Vagina (tissue), 2 donors: ENCODE measurements at regions not wholly inside any gene's neighbourhood (a gene's known extent, or its start where the extent isn't known, plus 50 kb on each side); places are given as distances from the start of the nearest gene placed in this dataset.

ENCODE experiments used
- CTCF ChIP-seq, 3 experiments: fragments of 450-650 bp in 2 of 3; fragments of 200-600 bp in 1 of 3; sonication (generic) in 1 of 3; IDR thresholded peaks; one replicate each; pipeline ENCODE4 v1.5.1; 2017 to 2019; ENCODE audit warnings: antibody characterized with exemption in 3 of 3, mild to moderate bottlenecking in 2 of 3, moderate library complexity in 2 of 3
- POLR2A ChIP-seq, 2 donors: fragments of 450-650 bp; IDR thresholded peaks; one replicate each; pipeline ENCODE4 v1.6.1; 2017; ENCODE audit warnings: antibody characterized with exemption in 2 of 2, mild to moderate bottlenecking in 2 of 2, moderate library complexity in 2 of 2
- POLR2AphosphoS5 ChIP-seq, 2 donors: sonication (generic); formaldehyde crosslinking; IDR thresholded peaks; one replicate each; pipeline ENCODE4 v1.9.0; 2017; ENCODE audit warnings: antibody characterized with exemption in 2 of 2, mild to moderate bottlenecking in 2 of 2, low read depth in 1 of 2; ENCODE audit not compliant: insufficient read depth in 1 of 2

DNA sequence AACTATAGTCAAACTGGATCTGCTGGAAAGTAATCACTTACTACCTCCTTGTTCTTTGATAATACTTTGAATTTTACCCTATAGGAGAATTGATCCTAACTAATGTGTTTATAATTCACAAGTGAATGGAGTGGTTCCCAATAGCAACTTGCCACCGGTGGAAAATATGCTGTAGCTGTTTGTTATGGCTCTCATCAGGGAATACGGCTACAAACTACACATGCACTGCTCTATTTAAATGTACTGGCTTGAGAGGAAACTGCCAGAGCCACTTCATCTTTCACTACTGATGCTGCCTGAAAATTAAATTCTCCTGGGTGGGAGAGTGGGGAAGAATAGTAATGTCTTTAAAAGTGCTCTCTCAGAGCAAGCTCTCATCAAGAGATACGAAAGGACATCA lies 448.5 kb upstream of the GRAMD2B start:
- TF ChIP-seq POLR2A (IDR thresholded peaks at IDR 0.05) (no peak), CTCF (IDR thresholded peaks at IDR 0.05) (no peak), POLR2AphosphoS5 (IDR thresholded peaks at IDR 0.05; ENCODE audit: insufficient read depth in 1 of 2, low read depth in 1 of 2) (no peak)
